GM18511 (cell line): ENCODE measurements at regions not wholly inside any gene's neighbourhood (a gene's known extent, or its start where the extent isn't known, plus 50 kb on each side); places are given as distances from the start of the nearest gene placed in this dataset.

Experiments used
- ATAC-seq: cut with Tn5 transposase; IDR thresholded peaks from one replicate; pipeline ENCODE4 v1.9.1; 2021; ENCODE audit warnings: mild to moderate bottlenecking, moderate library complexity; ENCODE audit not compliant: unreplicated experiment

- no peak for ATAC-seq
Measured at GRCh38 chr3:177553579-177553978, 356.3 kb upstream of the TBL1XR1 start.

GRCh38 chr3:177554895-177555759, 357.8 kb upstream of the TBL1XR1 start:
- no peak for ATAC-seq

- no peak for ATAC-seq
Measured at GRCh38 chr3:177557548-177557947, 360.3 kb upstream of the TBL1XR1 start.

- no peak for ATAC-seq
Measured at GRCh38 chr3:177561365-177561764, 364.1 kb upstream of the TBL1XR1 start.

- no peak for ATAC-seq
Measured at GRCh38 chr3:177561769-177562392, 364.6 kb upstream of the TBL1XR1 start.

GRCh38 chr3:177563243-177563780, 366.0 kb upstream of the TBL1XR1 start:
- ATAC-seq, result no peak

GRCh38 chr3:177563792-177564191, 366.5 kb upstream of the TBL1XR1 start:
- ATAC-seq, result no peak

- no peak for ATAC-seq
Measured at GRCh38 chr3:177565981-177566380, 368.7 kb upstream of the TBL1XR1 start.

- no peak for ATAC-seq
Measured at GRCh38 chr3:177567833-177568232, 370.6 kb upstream of the TBL1XR1 start.

- ATAC-seq, result no peak
Measured at GRCh38 chr3:177569193-177569592, 371.9 kb upstream of the TBL1XR1 start.

GRCh38 chr3:177569875-177570657, 372.8 kb upstream of the TBL1XR1 start:
- no peak for ATAC-seq

- ATAC-seq, result no peak
Measured at GRCh38 chr3:177571271-177571943, 374.1 kb upstream of the TBL1XR1 start.

- ATAC-seq, result no peak
Measured at GRCh38 chr3:177571944-177572315, 374.6 kb upstream of the TBL1XR1 start.

- ATAC-seq, result no peak
Measured at GRCh38 chr3:177574222-177574856, 377.1 kb upstream of the TBL1XR1 start.

GRCh38 chr3:177576746-177577145, 379.5 kb upstream of the TBL1XR1 start:
- ATAC-seq, result no peak

- ATAC-seq, result peak; percentile 90
Measured at GRCh38 chr3:177578488-177578887, 381.2 kb upstream of the TBL1XR1 start.

- no peak for ATAC-seq
Measured at GRCh38 chr3:177579419-177579818, 382.1 kb upstream of the TBL1XR1 start.

- no peak for ATAC-seq
Measured at GRCh38 chr3:177580437-177580836, 383.2 kb upstream of the TBL1XR1 start.

GRCh38 chr3:177585271-177585670, 388.0 kb upstream of the TBL1XR1 start:
- no peak for ATAC-seq

- ATAC-seq, result no peak
Measured at GRCh38 chr3:177589041-177589650, 391.9 kb upstream of the TBL1XR1 start.
